PC-9 (cell line): ENCODE measurements at regions not wholly inside any gene's neighbourhood (a gene's known extent, or its start where the extent isn't known, plus 50 kb on each side); places are given as distances from the start of the nearest gene placed in this dataset.

Experiments used
- BruUV-seq: library from RNA; stranded (reverse); fragments of 400-500 nt; replicated peaks from 2 replicates; lab custom pipeline; 2021; lab: Mats Ljungman, UMichigan
- CTCF ChIA-PET: fragments of 300-600 bp; sonication (Branson Sonifier 250); formaldehyde crosslinking; loops from one replicate; lab custom pipeline; 2022; ENCODE audit warnings: antibody characterized with exemption; lab: Charles Lee
- POLR2A ChIA-PET: fragments of 300-600 bp; sonication (Branson Sonifier 250); formaldehyde crosslinking; loops from one replicate; lab custom pipeline; 2022; ENCODE audit warnings: antibody characterized with exemption; ENCODE audit not compliant: unreplicated experiment; lab: Charles Lee
- DNase-seq, 2 experiments: peaks; one replicate each; pipeline versions ENCODE4 v3.0.0 to v3.0.0-alpha.2; 2015 to 2022; ENCODE audit warnings: mixed read lengths in 1 of 2
- H2AFZ ChIP-seq: fragments of 200-600 bp; sonication (generic); 2 replicates; pipeline ENCODE4 v1.8.1; 2017; ENCODE audit warnings: antibody characterized with exemption
- H3F3A ChIP-seq: fragments of 200-600 bp; sonication (generic); 2 replicates; pipeline ENCODE4 v1.8.1; 2017; ENCODE audit warnings: antibody characterized with exemption, mild to moderate bottlenecking, low read depth; ENCODE audit not compliant: insufficient read depth
- H3K27ac ChIP-seq: fragments of 200-600 bp; sonication (generic); 2 replicates; pipeline ENCODE4 v1.6.1; 2016; ENCODE audit warnings: mixed run types
- H3K27me3 ChIP-seq: fragments of 200-600 bp; sonication (generic); 2 replicates; pipeline ENCODE4 v1.6.1; 2016; ENCODE audit warnings: low read depth, mixed run types; ENCODE audit not compliant: insufficient read depth
- H3K36me3 ChIP-seq: fragments of 200-600 bp; sonication (generic); 2 replicates; pipeline ENCODE4 v1.6.1; 2016; ENCODE audit warnings: low read depth, mixed run types
- H3K4me1 ChIP-seq: fragments of 200-600 bp; sonication (generic); replicated peaks from 2 replicates; pipeline ENCODE4 v1.6.1; 2016; ENCODE audit warnings: mixed run types; ENCODE audit not compliant: insufficient read depth
- H3K4me2 ChIP-seq: fragments of 200-600 bp; sonication (generic); 2 replicates; pipeline ENCODE4 v1.6.1; 2017; ENCODE audit warnings: mixed run types
- H3K4me3 ChIP-seq: fragments of 200-600 bp; sonication (generic); 2 replicates; pipeline ENCODE4 v1.6.1; 2016; ENCODE audit warnings: mixed run types
- H3K79me2 ChIP-seq: fragments of 200-600 bp; sonication (generic); 2 replicates; pipeline ENCODE4 v1.6.1; 2017; ENCODE audit warnings: low read depth, mixed run types
- H3K9me2 ChIP-seq: fragments of 200-600 bp; sonication (generic); 2 replicates; pipeline ENCODE4 v1.8.1; 2017; ENCODE audit warnings: mild to moderate bottlenecking; ENCODE audit not compliant: insufficient read depth
- H3K9me3 ChIP-seq: fragments of 200-600 bp; sonication (generic); 2 replicates; pipeline ENCODE4 v1.8.1; 2016; ENCODE audit warnings: low read depth; ENCODE audit not compliant: insufficient read depth
- H4K20me1 ChIP-seq: fragments of 200-600 bp; sonication (generic); 2 replicates; pipeline ENCODE4 v1.8.1; 2017; ENCODE audit not compliant: insufficient read depth
- CTCF ChIP-seq: fragments of 200-600 bp; sonication (generic); conservative IDR thresholded peaks from 2 replicates; pipeline ENCODE4 v1.6.1; 2017; ENCODE audit warnings: mixed run types, antibody characterized with exemption, mild to moderate bottlenecking, moderate library complexity
- EZH2 ChIP-seq: fragments of 200-600 bp; sonication (generic); IDR thresholded peaks from 2 replicates; pipeline ENCODE4 v1.8.0; 2017; ENCODE audit warnings: antibody characterized with exemption, low read depth
- intact Hi-C: fragments of 100-400 bp; cut with micrococcal nuclease; formaldehyde crosslinking; loops from one replicate; pipeline ENCODE4 v1.10.0; 2022; ENCODE audit not compliant: unreplicated experiment

GRCh38 chr18:78295262-78295661, 684.4 kb upstream of the SALL3 start:
- Histone ChIP-seq H3K9me2 (no peaks in the 10 kb centered on the region), H4K20me1 (no peaks in the 10 kb centered on the region; the same call in 1 of the 2 replicates), H3K4me2 (no peak overlapping the region), H3F3A (no peaks in the 10 kb centered on the region), H3K27ac (no peak overlapping the region), H3K27me3 (peaks cover 90% of the 10 kb centered on the region), H3K4me3 (no peak overlapping the region), H3K4me1 (no peaks in the 10 kb centered on the region), H3K79me2 (no peaks in the 10 kb centered on the region), H3K36me3 (no peaks in the 10 kb centered on the region), H3K9me3 (no peaks in the 10 kb centered on the region), H2AFZ (no peak overlapping the region)
- ChIA-PET POLR2A (no interaction called here), CTCF (no interaction called here)
- DNase-seq, result no peak
- TF ChIP-seq EZH2 (no peak), CTCF (no peak)
- BruUV-seq, result no TSS peak
- intact Hi-C loops, result no loop called here

- Histone ChIP-seq H3K4me1 (no peaks in the 10 kb centered on the region), H3K27me3 (peaks cover 92% of the 10 kb centered on the region), H2AFZ (no peak overlapping the region), H3K9me2 (no peaks in the 10 kb centered on the region), H3F3A (no peaks in the 10 kb centered on the region), H3K79me2 (no peaks in the 10 kb centered on the region), H3K4me2 (no peak overlapping the region), H3K9me3 (no peaks in the 10 kb centered on the region), H3K27ac (no peak overlapping the region), H4K20me1 (no peaks in the 10 kb centered on the region; the same call in 1 of the 2 replicates), H3K4me3 (no peak overlapping the region), H3K36me3 (no peaks in the 10 kb centered on the region)
- DNase-seq, result no peak
- POLR2A ChIA-PET, result no interaction called here
- CTCF ChIA-PET, result no interaction called here
- intact Hi-C loops, result no loop called here
- no TSS peak for BruUV-seq
- TF ChIP-seq EZH2, result no peak
- TF ChIP-seq CTCF, result no peak
Measured at GRCh38 chr18:78296166-78296565, 683.5 kb upstream of the SALL3 start.

GRCh38 chr18:78297048-78297447, 682.6 kb upstream of the SALL3 start:
- Histone ChIP-seq H3K4me2 (no peak overlapping the region), H3K4me1 (no peaks in the 10 kb centered on the region), H3K36me3 (no peaks in the 10 kb centered on the region), H3K9me2 (no peaks in the 10 kb centered on the region), H3K4me3 (no peak overlapping the region), H3K27me3 (peaks cover 89% of the 10 kb centered on the region), H3K27ac (no peak overlapping the region), H2AFZ (no peak overlapping the region), H3K9me3 (no peaks in the 10 kb centered on the region), H3F3A (no peaks in the 10 kb centered on the region), H4K20me1 (no peaks in the 10 kb centered on the region; the same call in 1 of the 2 replicates), H3K79me2 (no peaks in the 10 kb centered on the region)
- DNase-seq, result no peak
- BruUV-seq, result no TSS peak
- intact Hi-C loops, result no loop called here
- ChIA-PET POLR2A (no interaction called here), CTCF (no interaction called here)
- TF ChIP-seq CTCF (no peak), EZH2 (no peak)
